Bronchial epithelial cell (primary cell): ENCODE measurements at regions not wholly inside any gene's neighbourhood (a gene's known extent, or its start where the extent isn't known, plus 50 kb on each side); places are given as distances from the start of the nearest gene placed in this dataset.

Experiments used
- DNase-seq: peaks from one replicate; pipeline ENCODE4 v3.0.0-alpha.2; 2010; ENCODE audit warnings: low read depth
- FAIRE-seq: peaks from 2 replicates; lab custom pipeline; 2011; peaks lifted over from hg19 to GRCh38; lab: Jason Lieb, UNC
- H3K27me3 ChIP-seq: 2 replicates; pipeline ENCODE4 v1.5.1; 2011; ENCODE audit warnings: low read length; ENCODE audit not compliant: control insufficient read depth, insufficient read depth
- H3K36me3 ChIP-seq: 2 replicates; pipeline ENCODE4 v1.5.1; 2011; ENCODE audit warnings: low read length; ENCODE audit not compliant: control insufficient read depth, insufficient read depth
- H3K4me3 ChIP-seq: 2 replicates; pipeline ENCODE4 v1.5.1; 2011; ENCODE audit warnings: mild to moderate bottlenecking, low read depth, low read length, control low read depth
- CTCF ChIP-seq: IDR thresholded peaks from 2 replicates; pipeline ENCODE4 v1.5.1; 2011; ENCODE audit warnings: mild to moderate bottlenecking, moderate library complexity, low read length, control low read depth, inconsistent platforms; ENCODE audit not compliant: insufficient read depth, severe bottlenecking

GRCh38 chr3:87126321-87126720 is 100.8 kb upstream of the CHMP2B start:
- FAIRE-seq (no peak), DNase-seq (no peak)
- TF ChIP-seq CTCF: no peak
- H3K36me3 ChIP-seq: no peaks in the 10 kb centered on the region
- no peak overlapping the region for H3K4me3 ChIP-seq
- peaks cover 2% of the 10 kb centered on the region for H3K27me3 ChIP-seq

GRCh38 chr3:87125116-87125515 is 102.0 kb upstream of the CHMP2B start:
- no peaks in the 10 kb centered on the region for H3K36me3 ChIP-seq
- H3K27me3 ChIP-seq: peaks cover 4% of the 10 kb centered on the region
- FAIRE-seq (no peak), DNase-seq (no peak)
- no peak for TF ChIP-seq CTCF
- H3K4me3 ChIP-seq: no peak overlapping the region

- no peak overlapping the region for H3K4me3 ChIP-seq
- no peak for TF ChIP-seq CTCF
- FAIRE-seq (no peak), DNase-seq (no peak)
- H3K36me3 ChIP-seq: no peaks in the 10 kb centered on the region
- peaks cover 4% of the 10 kb centered on the region for H3K27me3 ChIP-seq
These were observed 104.3 kb upstream of the CHMP2B start for GRCh38 chr3:87122766-87123165.

- DNase-seq (no peak), FAIRE-seq (no peak)
- peaks cover 4% of the 10 kb centered on the region for H3K27me3 ChIP-seq
- H3K36me3 ChIP-seq: no peaks in the 10 kb centered on the region
- TF ChIP-seq CTCF: no peak
- no peak overlapping the region for H3K4me3 ChIP-seq
These were observed 105.3 kb upstream of the CHMP2B start for GRCh38 chr3:87121856-87122255.

GRCh38 chr3:87120881-87121280 is 106.2 kb upstream of the CHMP2B start:
- no peak for FAIRE-seq
- Histone ChIP-seq H3K4me3 (no peak overlapping the region), H3K36me3 (no peaks in the 10 kb centered on the region), H3K27me3 (peaks cover 4% of the 10 kb centered on the region)
- DNase-seq: no peak
- no peak for TF ChIP-seq CTCF

- Histone ChIP-seq H3K36me3 (no peaks in the 10 kb centered on the region), H3K27me3 (peaks cover 4% of the 10 kb centered on the region), H3K4me3 (no peak overlapping the region)
- DNase-seq (no peak), FAIRE-seq (no peak)
- TF ChIP-seq CTCF: no peak
These were observed 106.9 kb upstream of the CHMP2B start for GRCh38 chr3:87120236-87120635.
